HepG2 (cell line): ENCODE measurements at regions not wholly inside any gene's neighbourhood (a gene's known extent, or its start where the extent isn't known, plus 50 kb on each side); places are given as distances from the start of the nearest gene placed in this dataset.

Experiments
- ATAC-seq: fragments of 200-7000 bp; cut with Tn5 transposase; 3 replicates; pipeline ENCODE4 v1.9.1; 2020; ENCODE audit warnings: mild to moderate bottlenecking, moderate library complexity
- BruUV-seq: library from RNA; stranded (reverse); fragments of 400-500 nt; replicated peaks from 2 replicates; lab custom pipeline; 2021; lab: Mats Ljungman, UMichigan
- CTCF ChIA-PET: fragments of 300-600 bp; formaldehyde crosslinking; extraction: SDS; loops from one replicate; lab custom pipeline; 2021; ENCODE audit warnings: low total read pairs, inconsistent platforms, low intra/inter-chr PET ratio; lab: Yijun Ruan, JAX
- POLR2A ChIA-PET: fragments of 350-600 bp; sonication (Branson Sonifier 250); formaldehyde crosslinking; loops from one replicate; lab custom pipeline; 2020; ENCODE audit warnings: antibody characterized with exemption, inconsistent platforms; lab: Yijun Ruan, JAX
- DNase-seq: peaks from one replicate; pipeline ENCODE4 v3.0.0-alpha.2; 2015; ENCODE audit warnings: low spot score
- FAIRE-seq: peaks from 3 replicates; lab custom pipeline; 2011; peaks lifted over from hg19 to GRCh38; lab: Jason Lieb, UNC
- H2AFZ ChIP-seq: one replicate; pipeline ENCODE4 v1.6.1; 2011; ENCODE audit warnings: low read length, inconsistent platforms
- H3K27ac ChIP-seq: fragments of 300-600 bp; 3 replicates; pipeline ENCODE4 v1.8.0; 2011; ENCODE audit warnings: mixed run types, mild to moderate bottlenecking, mixed read lengths, low read length, inconsistent platforms; ENCODE audit not compliant: insufficient read depth; ENCODE audit errors: extremely low read length
- H3K27me3 ChIP-seq, 2 experiments: fragments of 200-600 bp in 1 of 2; 2 replicates in 1 of 2; 3 replicates in 1 of 2; pipeline versions ENCODE4 v1.6.0 to v1.8.0; 2011; ENCODE audit warnings: low read length in 2 of 2, mild to moderate bottlenecking in 2 of 2, moderate library complexity in 2 of 2, inconsistent platforms in 1 of 2; ENCODE audit not compliant: insufficient read depth in 2 of 2, control insufficient read depth in 1 of 2
- H3K36me3 ChIP-seq, 2 experiments: fragments of 200-600 bp in 1 of 2; replicated peaks in 1 of 2; 2 replicates in 1 of 2; 3 replicates in 1 of 2; pipeline versions ENCODE4 v1.5.1 to v1.8.0; 2011; ENCODE audit warnings: low read length in 2 of 2, inconsistent platforms in 1 of 2; ENCODE audit not compliant: insufficient read depth in 2 of 2, control insufficient read depth in 1 of 2
- H3K4me1 ChIP-seq: 2 replicates; pipeline ENCODE4 v1.5.1; 2012; ENCODE audit warnings: low read length, inconsistent platforms; ENCODE audit not compliant: insufficient read depth
- H3K4me2 ChIP-seq: 2 replicates; pipeline ENCODE4 v1.6.0; 2011; ENCODE audit warnings: low read depth, low read length, inconsistent platforms
- H3K4me3 ChIP-seq, 3 experiments: fragments of 200-600 bp in 1 of 3; sonication (generic), shearing (Covaris generic) in 1 of 3; replicated peaks in 1 of 3; 2 replicates each; pipeline ENCODE4 v1.5.1; 2011 to 2016; ENCODE audit warnings: low read length in 3 of 3, inconsistent platforms in 2 of 3, low read depth in 2 of 3, mild to moderate bottlenecking in 2 of 3, control low read depth in 1 of 3, mixed read lengths in 1 of 3; ENCODE audit not compliant: insufficient read depth in 1 of 3
- H3K79me2 ChIP-seq: one replicate; pipeline ENCODE4 v1.6.1; 2011; ENCODE audit warnings: low read length, inconsistent platforms; ENCODE audit not compliant: insufficient read depth
- H3K9ac ChIP-seq: 2 replicates; pipeline ENCODE4 v1.6.0; 2011; ENCODE audit warnings: mild to moderate bottlenecking, low read depth, low read length, inconsistent platforms; ENCODE audit not compliant: insufficient read depth
- H3K9me3 ChIP-seq: 2 replicates; pipeline ENCODE4 v1.5.1; 2012; ENCODE audit warnings: mild to moderate bottlenecking, low read length
- H4K20me1 ChIP-seq: 2 replicates; pipeline ENCODE4 v1.6.0; 2011; ENCODE audit warnings: inconsistent platforms, mild to moderate bottlenecking, low read length, moderate library complexity; ENCODE audit not compliant: insufficient read depth
- AHR ChIP-seq: IDR thresholded peaks from 2 replicates; pipeline ENCODE4 v1.6.1; 2018; ENCODE audit warnings: missing genetic modification reagents, missing compliant biosample characterization
- CEBPG ChIP-seq: IDR thresholded peaks from 2 replicates; pipeline ENCODE4 v1.6.1; 2016
- ERF ChIP-seq: IDR thresholded peaks from 2 replicates; pipeline ENCODE4 v1.6.1; 2018; ENCODE audit warnings: missing biosample characterization, missing genetic modification reagents
- MZF1 ChIP-seq: sonication (generic); formaldehyde crosslinking; IDR thresholded peaks from 2 replicates; pipeline ENCODE4 v1.8.1; 2023; ENCODE audit warnings: mild to moderate bottlenecking, missing genetic modification reagents, borderline replicate concordance
- NR2F2 ChIP-seq: IDR thresholded peaks from 2 replicates; pipeline ENCODE4 v1.6.1; 2012; ENCODE audit warnings: low read depth, inconsistent platforms, borderline replicate concordance
- SAFB2 ChIP-seq: sonication (generic); formaldehyde crosslinking; IDR thresholded peaks from 2 replicates; pipeline ENCODE4 v1.5.1; 2020; ENCODE audit warnings: missing genetic modification reagents, low read depth, mild to moderate bottlenecking, borderline replicate concordance
- SETDB1 ChIP-seq: sonication (generic); formaldehyde crosslinking; IDR thresholded peaks from 2 replicates; pipeline ENCODE4 v1.5.1; 2020; ENCODE audit warnings: missing genetic modification reagents, mild to moderate bottlenecking, borderline replicate concordance
- THAP11 ChIP-seq: IDR thresholded peaks from 2 replicates; pipeline ENCODE4 v1.6.1; 2016; ENCODE audit warnings: missing biosample characterization, missing genetic modification reagents
- ZBTB8A ChIP-seq: sonication (generic); formaldehyde crosslinking; IDR thresholded peaks from 2 replicates; pipeline ENCODE4 v1.4.0; 2020; ENCODE audit warnings: mild to moderate bottlenecking, low read depth, missing genetic modification reagents, borderline replicate concordance
- ZNF850 ChIP-seq: sonication (generic); formaldehyde crosslinking; conservative IDR thresholded peaks from 2 replicates; pipeline ENCODE4 v1.9.0; 2021; ENCODE audit warnings: mild to moderate bottlenecking, missing genetic modification reagents
- ZSCAN9 ChIP-seq: IDR thresholded peaks from 2 replicates; pipeline ENCODE4 v1.6.1; 2016; ENCODE audit warnings: borderline replicate concordance
- WGBS: methylation state at CpG from one replicate; pipeline ENCODE4 v1.1.6; 2017; ENCODE audit warnings: low lambda C conversion rate; 5-methylcytosine and 5-hydroxymethylcytosine counted together
- in situ Hi-C: cut with HindIII; loops from 2 replicates; pipeline ENCODE4 v1.10.0; 2017; ENCODE audit warnings: low pct_unique_long_range_greater_than_20kb; ENCODE audit not compliant: extremely low pct_ligation_motif_present
- intact Hi-C: fragments of 100-400 bp; cut with micrococcal nuclease; formaldehyde crosslinking; loops from one replicate; pipeline ENCODE4 v1.10.0; 2022; ENCODE audit not compliant: unreplicated experiment
- TF ChIP-seq, protein P1 (sequence below): sonication (generic); formaldehyde crosslinking; IDR thresholded peaks from 2 replicates; pipeline ENCODE4 v1.5.1; 2020; ENCODE audit warnings: missing genetic modification reagents, mild to moderate bottlenecking, borderline replicate concordance
- TF ChIP-seq, protein P2 (sequence below): sonication (generic); formaldehyde crosslinking; conservative IDR thresholded peaks from 2 replicates; pipeline ENCODE4 v1.8.0; 2022; ENCODE audit warnings: low read depth, missing genetic modification reagents
- TF ChIP-seq, protein P3 (sequence below): sonication (generic); formaldehyde crosslinking; IDR thresholded peaks from 2 replicates; pipeline ENCODE4 v1.5.1; 2020; ENCODE audit warnings: missing genetic modification reagents, mild to moderate bottlenecking, borderline replicate concordance

DNA sequence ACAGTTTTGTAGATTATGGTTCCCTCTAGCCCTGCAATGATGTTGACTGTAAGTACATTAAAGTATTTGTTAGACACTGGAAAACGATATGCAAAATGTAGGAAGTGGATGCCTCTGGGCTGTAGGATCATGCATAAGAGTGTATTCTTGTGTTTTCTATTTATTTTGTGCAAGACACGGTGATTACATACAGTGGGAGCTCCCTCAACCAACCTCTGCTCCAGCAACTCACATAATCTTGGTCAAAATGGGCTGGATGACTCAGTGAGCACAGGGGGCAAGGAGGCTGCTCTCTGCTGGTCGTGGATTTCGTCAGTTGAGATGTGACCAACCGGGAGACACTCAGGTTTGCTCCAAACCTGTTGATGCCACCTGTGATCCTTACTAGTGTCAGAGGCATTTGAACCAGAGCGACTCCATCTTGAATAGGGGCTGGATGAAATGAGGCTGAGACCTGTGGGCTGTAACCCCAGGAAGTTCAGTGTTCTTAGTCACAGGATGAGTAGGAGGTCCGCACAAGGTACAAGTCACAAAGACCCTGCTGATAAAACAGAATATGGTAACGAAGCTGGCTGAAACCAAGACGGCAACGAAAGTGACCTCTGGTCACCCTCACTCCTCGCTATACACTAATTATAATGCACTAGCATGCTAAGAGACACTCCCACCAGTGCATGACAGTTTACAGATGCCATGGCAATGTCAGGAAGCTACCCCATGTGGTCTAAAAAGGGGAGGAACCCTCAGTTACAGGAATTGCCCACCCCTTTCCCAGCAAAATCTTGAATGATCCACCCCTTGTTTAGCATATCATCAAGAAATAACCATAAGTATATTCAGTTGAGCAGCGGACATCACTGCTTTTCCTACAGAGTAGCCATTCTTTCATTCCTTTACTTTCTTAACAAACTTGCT lies 56.4 kb upstream of the FAM20C start:
- no peak for FAIRE-seq
- no peak overlapping the region for H3K27ac ChIP-seq
- intact Hi-C loops = no loop called here
- no peak overlapping the region for H3K4me2 ChIP-seq
- H3K4me3 ChIP-seq = no peak overlapping the region
- TF ChIP-seq ERF (no peak), CEBPG (no peak), THAP11 (no peak), MZF1 (CRISPR knock-in tag) (no peak), ZSCAN9 (CRISPR knock-in tag) (no peak), NR2F2 (no peak), SETDB1 (CRISPR knock-in tag) (no peak), AHR (no peak), ZNF850 (CRISPR knock-in tag) (no peak), SAFB2 (CRISPR knock-in tag) (no peak), ZBTB8A (no peak)
- TF ChIP-seq, protein P1, sequence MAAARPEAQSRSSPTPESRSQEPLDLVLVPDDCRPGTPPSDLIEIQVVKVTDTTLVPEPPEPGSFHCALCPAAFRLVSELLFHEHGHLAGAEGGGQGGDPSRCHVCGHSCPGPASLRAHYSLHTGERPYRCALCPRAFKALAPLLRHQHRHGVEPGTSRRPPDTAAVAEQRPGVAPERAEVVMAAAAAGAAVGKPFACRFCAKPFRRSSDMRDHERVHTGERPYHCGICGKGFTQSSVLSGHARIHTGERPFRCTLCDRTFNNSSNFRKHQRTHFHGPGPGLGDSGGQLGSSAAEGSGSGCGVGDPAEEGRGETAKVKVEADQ (CRISPR knock-in tag) = no peak
- TF ChIP-seq, protein P2, sequence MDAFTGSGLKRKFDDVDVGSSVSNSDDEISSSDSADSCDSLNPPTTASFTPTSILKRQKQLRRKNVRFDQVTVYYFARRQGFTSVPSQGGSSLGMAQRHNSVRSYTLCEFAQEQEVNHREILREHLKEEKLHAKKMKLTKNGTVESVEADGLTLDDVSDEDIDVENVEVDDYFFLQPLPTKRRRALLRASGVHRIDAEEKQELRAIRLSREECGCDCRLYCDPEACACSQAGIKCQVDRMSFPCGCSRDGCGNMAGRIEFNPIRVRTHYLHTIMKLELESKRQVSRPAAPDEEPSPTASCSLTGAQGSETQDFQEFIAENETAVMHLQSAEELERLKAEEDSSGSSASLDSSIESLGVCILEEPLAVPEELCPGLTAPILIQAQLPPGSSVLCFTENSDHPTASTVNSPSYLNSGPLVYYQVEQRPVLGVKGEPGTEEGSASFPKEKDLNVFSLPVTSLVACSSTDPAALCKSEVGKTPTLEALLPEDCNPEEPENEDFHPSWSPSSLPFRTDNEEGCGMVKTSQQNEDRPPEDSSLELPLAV = no peak
- TF ChIP-seq, protein P3, sequence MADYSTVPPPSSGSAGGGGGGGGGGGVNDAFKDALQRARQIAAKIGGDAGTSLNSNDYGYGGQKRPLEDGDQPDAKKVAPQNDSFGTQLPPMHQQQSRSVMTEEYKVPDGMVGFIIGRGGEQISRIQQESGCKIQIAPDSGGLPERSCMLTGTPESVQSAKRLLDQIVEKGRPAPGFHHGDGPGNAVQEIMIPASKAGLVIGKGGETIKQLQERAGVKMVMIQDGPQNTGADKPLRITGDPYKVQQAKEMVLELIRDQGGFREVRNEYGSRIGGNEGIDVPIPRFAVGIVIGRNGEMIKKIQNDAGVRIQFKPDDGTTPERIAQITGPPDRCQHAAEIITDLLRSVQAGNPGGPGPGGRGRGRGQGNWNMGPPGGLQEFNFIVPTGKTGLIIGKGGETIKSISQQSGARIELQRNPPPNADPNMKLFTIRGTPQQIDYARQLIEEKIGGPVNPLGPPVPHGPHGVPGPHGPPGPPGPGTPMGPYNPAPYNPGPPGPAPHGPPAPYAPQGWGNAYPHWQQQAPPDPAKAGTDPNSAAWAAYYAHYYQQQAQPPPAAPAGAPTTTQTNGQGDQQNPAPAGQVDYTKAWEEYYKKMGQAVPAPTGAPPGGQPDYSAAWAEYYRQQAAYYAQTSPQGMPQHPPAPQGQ (CRISPR knock-in tag) = no peak
- TF ChIP-seq, all 625 proteins: peak for 0
- no peak for DNase-seq
- H3K9ac ChIP-seq = no peak overlapping the region
- no peaks in the 10 kb centered on the region for H3K9me3 ChIP-seq
- POLR2A ChIA-PET = no interaction called here
- H2AFZ ChIP-seq = no peak overlapping the region
- no peaks in the 10 kb centered on the region for H4K20me1 ChIP-seq
- 40% methylated on average over 10 of the region's 12 CpGs for WGBS
- BruUV-seq = no TSS peak
- in situ Hi-C loops = no loop called here
- H3K27me3 ChIP-seq = peaks cover 4 to 26% of the 10 kb centered on the region in 2 experiments; a peak in 3 of 5 replicates
- CTCF ChIA-PET = no interaction called here
- ATAC-seq = no peak
- H3K36me3 ChIP-seq = no peaks in the 10 kb centered on the region
- H3K4me1 ChIP-seq = peaks cover 7% of the 10 kb centered on the region
- no peaks in the 10 kb centered on the region for H3K79me2 ChIP-seq
